ENCODE measurements at regions not wholly inside any gene's neighbourhood (a gene's known extent, or its start where the extent isn't known, plus 50 kb on each side); places are given as distances from the start of the nearest gene placed in this dataset.
"Not testable (repeated sequence)": the region's sequence is repeated elsewhere in the genome, so short reads cannot be mapped to it uniquely, and the experiment has no call there.

- DNase-seq = no peak
Observed at GRCh38 chr6:9131616-9132015, 696.3 kb upstream of the SLC35B3 start.

- no peak for DNase-seq
Observed at GRCh38 chr6:9131201-9131600, 695.9 kb upstream of the SLC35B3 start.

GRCh38 chr6:9128970-9129369 is 693.6 kb upstream of the SLC35B3 start:
- DNase-seq = no peak

DNA sequence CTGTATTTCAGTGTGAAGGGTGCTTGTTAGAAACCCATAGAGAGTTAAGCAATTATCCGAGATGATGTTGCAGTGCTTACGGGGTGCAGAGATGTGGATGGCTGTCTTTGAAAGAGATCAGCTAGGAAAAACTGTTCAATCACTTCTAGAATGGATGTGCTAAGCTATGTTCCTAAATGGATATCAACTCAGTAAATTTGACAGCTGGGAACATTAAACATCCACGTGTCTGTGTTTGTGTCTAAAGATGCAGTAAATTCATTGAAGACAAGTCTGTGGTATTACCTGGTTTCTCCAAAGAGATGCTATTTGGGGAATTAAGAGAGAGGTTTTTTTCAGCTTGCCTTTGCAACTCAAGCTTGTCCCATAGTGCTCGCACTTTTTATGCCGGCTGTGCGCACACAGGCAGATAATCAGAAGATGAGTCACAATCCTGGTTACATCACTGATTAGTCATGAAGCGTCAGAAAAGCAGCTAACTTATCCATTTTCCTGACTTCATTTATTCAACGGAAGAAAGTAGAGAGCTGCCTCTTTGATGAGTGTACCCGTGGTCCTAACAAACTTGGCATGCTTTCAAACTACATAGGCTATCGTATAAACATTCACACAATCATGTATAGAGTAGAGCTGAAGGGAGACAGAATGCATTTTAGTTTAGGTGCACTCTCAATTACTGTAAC is 691.7 kb upstream of the SLC35B3 start:
- no peak for DNase-seq

- not testable (repeated sequence) for DNase-seq
Observed at GRCh38 chr6:9126034-9126433, 690.7 kb upstream of the SLC35B3 start.

- DNase-seq = no peak
Observed at GRCh38 chr6:9121549-9121948, 686.2 kb upstream of the SLC35B3 start.

GRCh38 chr6:9116026-9116425 is 680.7 kb upstream of the SLC35B3 start:
- no peak for DNase-seq

DNA sequence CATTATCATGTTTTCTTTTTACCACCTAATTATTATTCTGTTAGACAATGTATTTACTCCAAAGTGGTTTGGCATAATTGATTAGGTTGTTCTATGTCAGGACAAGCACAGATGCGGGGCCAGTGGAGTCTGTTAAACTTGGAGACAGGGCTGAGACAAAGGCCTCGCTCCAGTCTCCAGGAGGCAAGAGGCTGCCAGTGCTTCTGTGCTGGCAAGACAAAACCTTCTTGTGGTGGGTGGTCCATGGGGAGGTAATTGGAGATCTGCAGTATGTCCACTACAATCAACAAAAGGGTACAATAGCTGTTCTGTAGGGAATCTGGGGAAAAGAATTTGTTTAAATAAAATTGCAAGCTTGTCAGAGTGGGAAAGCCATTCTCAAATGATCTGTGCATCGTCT is 677.2 kb upstream of the SLC35B3 start:
- DNase-seq = no peak

DNA sequence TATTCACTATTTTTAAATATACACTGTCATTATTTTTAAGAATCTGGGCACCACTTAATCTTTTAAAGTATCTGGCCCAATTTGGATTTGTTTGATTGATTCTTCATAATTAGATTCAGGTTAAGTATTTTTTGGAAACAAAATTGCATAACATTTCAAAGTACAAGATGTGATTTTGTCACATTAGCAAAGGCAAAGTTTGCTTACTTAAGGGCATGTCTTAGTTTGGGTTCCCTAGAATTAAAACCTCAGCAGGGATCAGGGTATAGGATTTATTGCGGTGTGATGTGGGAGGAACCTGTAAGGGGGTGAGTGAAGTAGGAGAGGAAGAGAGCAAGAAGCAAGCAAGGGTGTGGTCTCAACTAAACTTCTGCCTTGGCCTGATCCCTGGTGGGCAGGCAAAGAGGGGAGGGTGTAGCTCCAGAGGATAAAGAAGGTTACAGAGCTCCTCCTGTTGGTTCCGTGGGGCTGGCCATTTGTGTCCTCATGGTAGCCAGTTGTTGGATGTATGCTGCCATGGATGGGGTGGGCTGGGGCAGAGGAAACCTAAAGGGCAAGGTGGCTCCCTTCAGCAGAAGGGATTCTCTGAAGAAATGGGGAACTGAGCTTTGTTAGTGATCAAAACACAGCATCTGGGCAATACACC is 668.7 kb upstream of the SLC35B3 start:
- no peak for DNase-seq

DNA sequence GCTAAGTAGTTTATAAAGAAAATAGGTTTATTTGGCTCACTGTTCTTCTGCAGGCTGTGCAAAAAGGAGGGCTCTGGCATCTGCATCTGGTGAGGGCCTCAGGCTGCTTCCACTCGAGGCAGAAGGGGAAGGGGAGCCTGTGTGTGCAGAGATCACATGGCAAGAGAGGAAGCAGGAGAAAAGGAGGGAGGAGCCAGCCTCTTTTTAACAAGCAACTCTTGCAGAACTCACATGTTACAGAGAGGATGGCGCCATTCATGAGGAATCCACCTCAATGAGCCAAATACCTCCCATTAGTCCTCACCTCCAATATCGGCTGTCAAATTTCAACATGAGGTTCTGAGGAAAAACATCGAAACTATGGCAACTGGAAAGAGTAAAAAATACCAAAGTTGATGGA is 666.6 kb upstream of the SLC35B3 start:
- no peak for DNase-seq

GRCh38 chr6:9100869-9101580 is 665.7 kb upstream of the SLC35B3 start:
- DNase-seq = no peak

GRCh38 chr6:9095729-9096128 is 660.4 kb upstream of the SLC35B3 start:
- no peak for DNase-seq

GRCh38 chr6:9095137-9095536 is 659.8 kb upstream of the SLC35B3 start:
- DNase-seq = no peak

DNA sequence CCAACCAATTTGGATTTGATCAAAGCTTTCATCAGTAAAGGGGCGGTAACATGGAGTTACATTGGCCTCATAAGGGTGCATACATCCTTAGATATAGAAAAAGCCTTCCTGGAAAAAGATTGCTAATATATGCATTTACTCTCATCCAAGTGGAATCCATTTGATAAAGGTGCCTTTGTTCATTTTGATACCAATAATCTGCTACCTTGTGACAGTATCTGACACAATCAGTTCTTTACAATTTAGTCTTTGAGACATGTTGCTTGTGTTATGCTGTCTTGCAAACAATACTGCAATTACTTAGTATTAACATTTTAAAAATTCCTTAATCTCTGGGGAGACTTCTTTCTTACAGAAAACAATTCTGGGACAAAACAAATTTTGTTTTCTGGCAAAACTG is 654.4 kb upstream of the SLC35B3 start:
- DNase-seq = no peak

- DNase-seq = no peak
Observed at GRCh38 chr6:9087470-9087869, 652.1 kb upstream of the SLC35B3 start.

DNA sequence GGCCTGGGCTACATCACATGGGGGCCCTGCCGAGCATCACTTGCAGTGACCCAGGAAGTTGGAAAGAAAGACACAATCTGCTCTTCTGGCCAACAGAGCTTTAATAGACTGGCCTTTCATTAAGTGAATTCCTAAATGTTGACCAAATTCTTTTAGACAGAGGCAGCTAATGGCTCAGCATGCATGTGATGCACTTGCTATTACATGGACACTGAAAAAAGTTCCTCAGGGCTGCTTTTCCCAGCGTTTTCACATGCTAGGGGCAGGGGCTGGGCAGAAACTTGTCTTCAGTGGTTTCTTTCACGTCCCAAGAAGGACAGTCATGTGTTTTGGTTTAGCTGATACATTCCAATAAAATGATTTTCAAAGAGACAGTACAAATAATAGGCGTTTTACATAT is 651.0 kb upstream of the SLC35B3 start:
- DNase-seq = no peak

DNA sequence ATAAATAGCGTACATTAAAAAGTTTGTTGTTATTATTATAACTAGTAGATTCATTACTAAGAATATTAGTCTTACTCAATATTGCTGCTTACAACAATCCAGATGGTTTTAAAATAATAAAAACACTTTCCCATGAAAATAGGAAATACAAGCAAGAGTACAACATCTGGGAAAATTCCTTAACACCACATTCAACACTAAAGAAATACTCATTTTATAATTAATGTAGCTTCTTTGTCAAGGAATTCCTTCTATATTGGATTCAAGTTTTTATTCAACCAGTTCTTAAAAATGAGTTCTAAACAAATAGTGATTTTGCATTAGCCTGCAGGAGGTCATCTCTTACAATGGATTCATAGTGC is 650.3 kb upstream of the SLC35B3 start:
- DNase-seq = no peak

DNA sequence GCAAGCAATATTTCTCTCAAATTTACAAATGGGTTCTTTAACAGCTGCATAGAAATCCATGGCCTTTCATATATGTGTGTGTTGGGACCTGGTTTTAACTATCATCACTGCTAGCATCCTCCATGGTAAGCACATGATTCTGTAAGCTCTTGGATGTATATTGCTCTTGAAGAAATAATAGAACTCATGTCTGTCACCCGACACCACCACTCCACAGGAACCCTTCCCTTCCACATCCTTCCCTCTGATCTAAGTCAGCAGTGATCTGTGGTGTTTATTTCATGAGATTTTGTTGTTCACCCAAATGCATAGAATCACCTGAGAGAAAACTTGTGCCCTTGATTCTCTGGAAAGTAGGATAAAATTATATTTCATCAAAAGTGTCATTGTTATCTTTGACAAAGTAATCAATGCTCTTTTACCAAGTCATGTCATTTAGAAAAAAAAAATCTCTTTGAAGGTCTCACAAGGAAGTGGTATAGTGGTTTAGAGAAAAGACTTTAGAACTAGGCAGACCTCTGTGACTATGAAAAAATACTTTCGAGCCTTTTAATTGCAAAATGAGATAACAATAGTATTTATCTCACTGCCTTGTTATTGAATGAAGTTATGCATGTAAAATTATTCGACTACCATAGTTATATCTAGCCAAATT is 649.8 kb upstream of the SLC35B3 start:
- DNase-seq = no peak

DNA sequence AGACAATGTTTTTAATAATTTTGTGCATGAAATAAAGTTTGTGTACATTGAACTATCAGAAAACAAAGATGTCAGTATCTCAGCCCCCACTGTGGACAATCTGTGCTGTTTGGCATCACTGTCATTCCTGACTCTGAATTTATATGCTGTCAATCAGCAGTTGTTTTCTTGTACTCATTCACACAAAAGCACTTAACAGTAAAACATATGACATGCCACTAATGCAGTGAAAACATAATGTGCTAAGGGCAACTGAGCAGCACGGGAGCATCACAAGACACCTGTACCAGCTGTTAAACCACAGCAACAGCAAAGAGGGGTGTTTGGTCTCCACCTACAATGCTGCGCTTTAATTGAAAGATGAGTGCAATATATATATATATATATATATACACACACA is 647.8 kb upstream of the SLC35B3 start:
- DNase-seq = no peak

- no peak for DNase-seq
Observed at GRCh38 chr6:9066726-9067125, 631.4 kb upstream of the SLC35B3 start.

DNA sequence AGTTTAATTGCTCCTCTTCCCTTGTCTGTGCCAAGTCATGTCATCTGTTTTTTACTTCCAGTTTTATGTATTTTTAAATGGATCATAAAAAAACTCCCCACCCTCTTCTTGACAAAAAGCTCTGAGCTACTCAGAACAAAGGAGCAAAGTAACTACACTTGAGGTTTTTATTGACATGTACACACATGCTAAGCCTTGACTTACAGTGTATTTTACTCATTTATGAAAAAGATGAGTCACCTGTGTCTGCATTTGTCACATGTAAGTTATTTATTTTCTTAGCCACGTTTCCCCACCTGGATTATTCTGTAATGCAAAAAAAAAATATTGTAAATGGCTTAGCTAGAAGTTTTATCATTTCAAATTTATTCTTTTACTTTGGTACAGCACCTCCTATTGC is 628.8 kb upstream of the SLC35B3 start:
- DNase-seq = no peak

GRCh38 chr6:9062596-9062995 is 627.3 kb upstream of the SLC35B3 start:
- no peak for DNase-seq

DNA sequence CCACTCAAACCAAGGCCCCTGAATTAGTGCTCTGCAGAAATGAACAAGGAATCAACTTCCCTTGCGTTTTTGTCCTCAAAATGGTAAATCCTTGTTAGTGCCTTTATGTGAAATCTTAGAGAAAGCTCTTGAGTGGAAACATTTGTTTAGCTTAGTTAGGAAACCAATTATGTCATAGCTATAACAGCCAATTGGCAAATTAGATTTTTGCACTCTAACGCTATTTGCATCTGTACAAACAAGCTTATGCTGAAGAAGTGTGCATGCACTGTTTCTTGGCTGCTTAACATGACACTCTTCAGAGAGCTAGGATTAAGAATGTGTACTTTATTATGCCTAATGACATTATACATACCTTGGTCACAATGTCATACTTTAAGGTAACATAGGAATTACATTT is 622.6 kb upstream of the SLC35B3 start:
- DNase-seq = no peak

GRCh38 chr6:9056556-9056955 is 621.2 kb upstream of the SLC35B3 start:
- no peak for DNase-seq
